Fibroblast of upper back skin (primary cell): ENCODE measurements at regions not wholly inside any gene's neighbourhood (a gene's known extent, or its start where the extent isn't known, plus 50 kb on each side); places are given as distances from the start of the nearest gene placed in this dataset.
"Not testable (repeated sequence)": the region's sequence is repeated elsewhere in the genome, so short reads cannot be mapped to it uniquely, and the experiment has no call there.

Experiments used
- DNase-seq: peaks from one replicate; pipeline ENCODE4 v3.0.0-alpha.2; 2013

DNA sequence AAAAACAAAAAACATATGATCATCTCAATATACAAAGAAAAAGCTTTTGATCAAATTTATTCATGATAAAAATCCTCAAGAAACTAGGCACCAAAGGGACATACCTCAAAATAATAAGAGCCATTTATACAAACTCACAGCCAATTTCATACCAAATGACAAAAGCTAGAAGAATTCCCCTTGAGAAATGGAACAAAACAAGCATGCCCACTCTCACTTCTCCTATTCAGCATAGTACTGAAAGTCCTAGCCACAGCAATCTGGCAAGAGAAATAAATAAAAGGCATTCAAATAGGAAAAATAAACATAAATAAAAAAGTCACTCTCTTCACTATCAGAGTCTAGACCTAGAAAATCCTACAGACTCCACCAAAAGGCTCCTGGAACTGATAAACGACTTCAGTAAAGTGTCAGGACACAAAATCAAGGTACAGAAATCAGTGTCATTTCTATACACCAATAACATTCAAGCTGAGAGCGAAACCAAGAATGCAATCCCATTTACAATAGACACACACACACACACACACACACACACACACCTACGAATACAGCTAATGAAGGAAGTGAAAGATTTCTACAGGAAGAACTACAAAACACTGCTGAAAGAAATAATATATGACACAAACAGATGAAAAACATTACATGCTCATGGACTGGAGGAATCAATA lies 1486.2 kb upstream of the SEL1L start:
- no peak for DNase-seq

DNA sequence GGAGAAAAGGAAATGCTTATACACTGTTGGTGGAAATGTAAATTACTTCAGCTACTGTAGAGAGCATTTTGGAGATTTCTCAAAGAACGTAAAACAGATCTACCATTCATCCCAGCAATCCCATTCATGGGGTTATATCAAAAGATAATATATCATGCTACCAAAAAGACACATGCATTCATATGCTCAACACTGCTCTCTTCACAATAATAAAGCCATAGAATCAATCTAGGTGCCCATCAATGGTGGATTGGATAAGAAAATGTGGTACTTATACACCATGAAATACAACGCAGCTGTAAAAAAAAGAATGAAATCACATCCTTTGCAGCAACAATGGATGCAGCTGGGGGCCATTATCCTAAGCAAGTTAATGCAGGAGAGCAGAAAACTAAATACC lies 1487.7 kb upstream of the SEL1L start:
- DNase-seq, result no peak

- DNase-seq, result no peak
Observed at GRCh38 chr14:83023369-83023768, 1489.7 kb upstream of the SEL1L start.

GRCh38 chr14:83041224-83041623 lies 1507.6 kb upstream of the SEL1L start:
- DNase-seq, result no peak

GRCh38 chr14:83042858-83043257 lies 1509.2 kb upstream of the SEL1L start:
- DNase-seq, result no peak

- DNase-seq, result no peak
Observed at GRCh38 chr14:83044001-83044400, 1510.3 kb upstream of the SEL1L start.

GRCh38 chr14:83047059-83047830 lies 1513.6 kb upstream of the SEL1L start:
- DNase-seq, result no peak

DNA sequence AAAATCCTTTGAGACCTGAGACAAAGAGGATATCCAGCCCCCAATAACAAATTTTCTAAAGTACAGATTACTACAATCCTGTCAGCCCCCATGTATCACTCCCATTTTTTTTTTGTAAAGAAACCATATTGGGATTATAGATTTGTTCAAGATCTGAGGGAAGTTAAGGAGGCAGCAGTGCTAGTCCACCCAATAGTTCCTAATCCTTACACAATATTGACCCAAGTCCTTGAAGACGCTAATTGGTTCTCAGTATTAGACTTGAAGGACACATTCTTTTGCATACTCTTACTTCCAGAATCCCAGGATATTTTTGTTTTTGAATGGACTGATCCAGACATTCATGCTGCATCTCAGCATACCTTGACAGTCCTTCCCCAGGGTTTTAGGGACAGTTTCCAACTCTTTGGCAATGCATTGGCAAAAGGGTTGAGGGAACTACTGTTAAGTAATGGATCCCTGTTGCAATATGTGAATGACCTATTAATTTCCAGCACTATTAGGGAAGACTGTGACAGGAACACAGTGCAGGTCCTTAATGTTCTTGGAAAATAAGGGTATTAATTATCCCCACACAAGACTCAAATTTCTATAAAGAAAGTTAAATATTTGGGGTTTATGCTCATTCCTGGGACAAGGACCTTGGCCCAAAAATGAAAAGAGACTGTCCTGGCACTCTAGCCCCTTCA lies 1519.5 kb upstream of the SEL1L start:
- no peak for DNase-seq

DNA sequence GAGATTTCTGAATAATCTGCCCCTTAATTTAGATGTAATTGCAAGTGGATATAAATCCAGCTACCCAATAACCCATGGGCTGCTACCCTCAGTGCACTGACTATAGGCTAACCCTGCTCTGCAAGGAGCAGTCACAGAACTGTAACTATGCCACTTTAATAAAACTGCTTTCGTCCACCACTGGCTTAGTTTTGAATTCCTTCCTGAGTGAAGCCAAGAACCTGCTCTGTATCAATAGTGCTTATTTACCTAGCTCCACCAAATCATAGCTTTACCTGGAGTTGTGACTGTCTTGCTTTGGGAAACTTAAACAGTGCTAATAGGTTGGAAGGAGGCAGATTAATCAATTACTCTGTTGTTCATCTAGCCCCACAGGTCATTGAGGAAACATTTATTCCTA lies 1524.4 kb upstream of the SEL1L start:
- no peak for DNase-seq

DNA sequence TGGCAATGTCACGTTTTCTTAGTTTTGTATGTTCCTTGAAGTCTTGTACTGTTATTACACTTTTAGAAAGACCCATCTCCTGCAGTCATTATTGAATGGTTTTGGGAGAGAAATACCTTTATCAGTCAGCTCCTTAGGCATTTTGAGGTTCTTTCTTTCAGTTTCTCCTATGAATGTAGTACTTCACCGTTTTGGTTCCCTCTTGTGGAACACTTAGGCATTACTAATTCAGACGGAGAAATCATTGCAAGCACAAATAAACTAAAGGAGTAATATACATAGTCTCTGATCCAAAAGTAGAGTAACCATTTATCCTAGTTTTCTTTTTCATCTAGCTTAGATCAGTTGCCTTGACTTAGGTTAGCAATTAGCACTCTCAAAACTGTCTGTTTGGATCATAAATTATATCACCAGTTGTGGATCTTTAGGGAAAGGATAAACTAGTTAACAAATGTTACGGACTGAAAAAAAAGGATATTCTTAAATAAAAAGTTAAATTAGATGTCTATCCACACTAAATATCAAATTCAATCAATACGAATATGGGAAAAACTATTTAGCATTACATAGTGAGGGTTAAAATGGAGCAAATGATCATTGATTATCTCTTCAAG lies 1538.3 kb upstream of the SEL1L start:
- peak; percentile 27 for DNase-seq

- no peak for DNase-seq
Observed at GRCh38 chr14:83085136-83085535, 1551.5 kb upstream of the SEL1L start.

DNA sequence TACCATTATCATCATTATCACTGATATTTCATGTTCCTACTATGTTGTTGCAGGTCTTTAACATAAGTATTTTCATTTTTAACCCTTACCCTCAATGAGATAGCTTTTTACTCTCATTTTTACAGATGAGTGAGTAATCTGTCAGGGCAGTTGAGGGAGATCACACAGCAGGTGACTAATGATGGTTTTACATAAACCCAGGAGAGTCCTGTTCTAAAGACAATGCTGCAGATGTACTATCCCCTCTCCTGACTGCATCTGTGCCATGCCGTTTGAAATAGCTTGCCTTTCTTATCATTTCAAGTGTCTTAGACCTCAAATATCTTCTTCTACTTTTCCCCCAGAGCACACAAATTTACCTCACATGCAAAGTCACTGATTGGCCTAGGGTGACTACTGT lies 1552.1 kb upstream of the SEL1L start:
- DNase-seq, result no peak

DNA sequence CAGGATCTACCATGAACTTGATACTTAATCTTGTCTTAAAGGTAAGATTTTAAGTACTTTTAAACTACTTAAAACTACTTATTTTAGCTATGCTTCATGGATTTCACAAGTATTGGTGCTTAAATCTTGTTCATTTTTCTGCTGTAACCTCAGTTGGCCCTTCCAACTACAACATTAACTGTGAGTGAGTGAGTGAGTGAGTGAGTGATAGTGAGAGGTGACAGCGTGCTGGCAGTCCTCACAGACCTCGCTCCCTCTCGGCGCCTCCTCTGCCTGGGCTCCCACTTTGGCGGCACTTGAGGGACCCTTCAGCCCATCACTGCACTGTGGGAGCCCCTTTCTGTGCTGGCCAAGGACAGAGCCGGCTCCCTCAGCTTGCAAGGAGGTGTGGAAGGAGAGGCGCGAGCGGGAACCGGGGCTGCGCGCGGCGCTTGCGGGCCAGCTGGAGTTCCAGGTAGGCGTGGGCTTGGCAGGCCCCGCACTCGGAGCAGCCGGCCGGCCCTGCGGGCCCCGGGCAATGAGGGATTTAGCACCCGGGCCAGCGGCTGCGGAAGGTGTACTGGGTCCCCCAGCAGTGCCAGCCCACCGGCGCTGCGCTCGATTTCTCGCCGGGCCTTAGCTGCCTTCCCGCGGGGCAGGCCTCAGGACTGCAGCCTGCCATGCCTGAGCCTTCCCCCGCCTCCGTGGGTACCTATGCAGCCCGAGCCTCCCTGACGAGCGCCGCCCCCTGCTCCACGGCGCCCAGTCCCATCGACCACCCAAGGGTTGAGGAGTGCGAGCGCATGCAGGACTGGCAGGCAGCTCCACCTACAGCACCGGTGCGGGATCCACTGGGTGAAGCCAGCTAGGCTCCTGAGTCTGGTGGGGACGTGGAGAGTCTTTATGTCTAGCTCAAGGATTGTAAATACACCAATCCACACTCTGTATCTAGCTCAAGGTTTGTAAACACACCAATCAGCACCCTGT lies 1558.6 kb upstream of the SEL1L start:
- DNase-seq, result not testable (repeated sequence)

DNA sequence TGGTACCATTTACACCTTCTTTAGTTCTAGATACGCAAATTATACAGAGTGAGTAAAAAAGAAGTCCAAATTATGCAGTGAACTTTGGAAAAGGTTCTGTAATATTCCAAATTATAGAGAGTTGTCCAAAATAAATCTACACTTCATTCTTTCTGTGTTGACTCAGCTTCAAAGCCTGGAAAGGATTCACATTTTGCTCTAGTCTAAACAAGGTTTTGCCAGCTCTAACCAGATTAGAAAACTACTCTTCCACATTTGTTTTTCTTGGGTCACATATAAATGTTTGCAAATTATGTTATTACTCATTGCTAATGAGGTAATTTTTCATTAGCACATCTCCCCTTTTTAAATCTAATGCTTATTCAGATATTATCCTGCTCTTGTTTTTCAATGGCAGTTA lies 1562.4 kb upstream of the SEL1L start:
- DNase-seq, result peak; percentile 4

DNA sequence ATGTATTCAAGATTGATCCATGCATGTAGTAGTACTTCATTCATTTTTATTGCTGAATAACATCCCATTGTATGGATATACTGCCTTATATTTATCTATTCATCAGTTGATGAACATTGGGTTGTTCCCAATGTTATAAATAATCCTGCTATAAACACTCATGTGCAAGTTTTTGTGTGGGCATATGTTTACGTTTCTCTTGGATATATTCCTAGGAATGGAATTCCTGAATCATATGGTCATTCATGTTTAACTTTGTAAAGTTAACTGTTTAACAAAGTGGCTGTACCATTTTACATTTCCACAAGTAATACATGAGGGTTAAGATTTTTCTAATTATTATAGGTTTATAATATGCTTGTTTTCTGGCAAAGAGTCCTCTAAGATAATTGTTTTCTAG lies 1568.2 kb upstream of the SEL1L start:
- no peak for DNase-seq

DNA sequence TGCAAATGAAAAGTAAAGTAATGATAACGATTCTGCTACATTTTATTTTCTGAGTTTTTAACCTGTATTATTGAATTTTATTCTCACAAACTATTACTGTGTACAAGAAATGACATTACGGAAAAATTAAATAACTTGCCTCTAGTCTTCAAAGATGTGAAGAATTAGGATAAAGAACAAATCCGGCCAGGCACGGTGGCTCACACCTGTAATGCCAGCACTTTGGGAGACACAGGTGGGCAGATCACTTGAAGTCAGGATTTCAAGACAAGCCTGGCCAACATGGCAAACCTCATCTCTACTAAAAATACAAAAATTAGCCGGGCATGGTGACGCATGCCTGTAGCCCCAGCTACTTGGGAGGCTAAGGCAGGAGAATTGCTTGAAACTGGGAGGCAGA lies 1584.4 kb upstream of the SEL1L start:
- no peak for DNase-seq

- DNase-seq, result no peak
Observed at GRCh38 chr14:83120187-83120586, 1586.5 kb upstream of the SEL1L start.

GRCh38 chr14:83126076-83126475 lies 1592.4 kb upstream of the SEL1L start:
- DNase-seq, result no peak

DNA sequence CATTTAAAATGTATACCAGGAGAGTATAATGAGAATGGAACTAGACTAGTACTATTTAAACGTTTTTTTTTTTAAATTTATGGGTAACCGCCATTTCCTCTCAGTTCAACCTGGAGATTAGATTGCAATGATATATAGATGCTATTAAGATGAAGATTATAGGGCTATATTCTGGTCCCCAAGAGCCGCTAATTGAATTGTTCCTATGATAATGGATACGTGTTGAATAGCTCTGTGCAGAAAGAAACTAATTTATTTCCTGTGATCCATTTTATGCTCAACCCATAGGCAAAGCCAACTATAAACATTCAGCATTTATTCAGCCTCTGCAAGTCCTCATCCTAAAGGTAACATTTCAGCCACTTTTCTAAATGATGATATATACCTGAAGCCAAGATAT lies 1595.1 kb upstream of the SEL1L start:
- DNase-seq, result no peak

GRCh38 chr14:83129496-83129895 lies 1595.8 kb upstream of the SEL1L start:
- DNase-seq, result no peak

DNA sequence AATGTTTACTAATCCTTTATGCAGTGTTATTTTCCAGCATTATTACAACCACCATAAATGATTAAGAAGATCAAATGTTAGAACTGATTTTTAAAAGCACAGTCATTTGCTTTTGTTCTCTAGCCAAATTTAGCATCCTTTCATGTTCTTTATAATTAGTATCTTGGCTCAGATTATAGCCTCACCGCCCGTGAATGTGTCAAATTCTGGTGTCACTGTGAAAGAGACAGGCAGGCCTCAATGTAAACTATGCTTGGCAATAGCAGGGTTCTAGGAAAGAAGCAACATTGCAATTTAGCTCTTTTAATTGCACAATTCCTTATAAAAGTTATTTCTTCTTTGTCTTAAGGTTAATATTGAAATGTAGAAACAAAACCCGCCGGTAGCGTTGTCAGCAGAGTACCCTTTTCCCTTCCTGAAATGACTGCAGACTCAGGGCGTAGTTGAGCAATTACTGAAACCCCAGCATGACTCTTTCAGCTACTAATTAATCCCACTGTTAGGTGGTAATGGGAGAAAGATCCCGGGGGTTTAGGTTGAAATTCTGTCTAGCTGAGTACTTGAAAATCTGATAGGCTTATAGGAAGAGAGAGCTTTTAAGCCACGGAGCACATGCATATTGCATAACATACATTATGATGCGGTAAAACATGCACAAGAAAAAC lies 1600.5 kb upstream of the SEL1L start:
- DNase-seq, result no peak

DNA sequence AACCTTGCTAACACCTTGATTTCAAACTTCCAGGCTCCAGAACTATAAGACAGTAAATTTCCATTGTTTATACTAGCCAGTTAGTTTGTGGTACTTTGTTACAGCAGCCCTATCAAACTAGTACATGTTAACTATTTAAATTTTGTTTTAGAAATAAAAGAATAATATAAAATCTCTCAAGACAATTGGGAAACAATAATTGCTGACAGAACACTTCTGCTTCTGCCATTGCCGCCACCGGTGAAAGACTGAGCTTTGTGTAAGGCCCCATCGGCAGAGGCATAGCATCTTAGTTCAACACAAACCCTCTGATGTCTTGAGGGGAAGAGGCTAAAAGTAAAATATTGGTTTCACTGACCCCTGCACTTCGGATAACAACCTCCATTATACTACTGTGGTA lies 1607.1 kb upstream of the SEL1L start:
- no peak for DNase-seq
